AG04449 (cell line): ENCODE measurements at regions not wholly inside any gene's neighbourhood (a gene's known extent, or its start where the extent isn't known, plus 50 kb on each side); places are given as distances from the start of the nearest gene placed in this dataset.

Experiments used
- CTCF ChIA-PET: fragments of 350-600 bp; formaldehyde crosslinking; extraction: SDS; loops from one replicate; lab custom pipeline; 2021; ENCODE audit warnings: antibody characterized with exemption; lab: Yijun Ruan, JAX
- POLR2A ChIA-PET: fragments of 400-600, 350-600 bp; formaldehyde crosslinking; extraction: SDS; loops from one replicate; lab custom pipeline; 2020; ENCODE audit warnings: antibody characterized with exemption, inconsistent platforms; lab: Yijun Ruan, JAX
- DNase-seq: peaks from one replicate; pipeline ENCODE4 v3.0.0-alpha.2; 2010; ENCODE audit warnings: low read depth, low spot score
- H3K4me3 ChIP-seq: 2 replicates; pipeline ENCODE4 v1.5.1; 2011; ENCODE audit warnings: low read depth, mild to moderate bottlenecking, control low read depth, low read length
- TF ChIP-seq, protein P1 (sequence below): IDR thresholded peaks from one replicate; pipeline ENCODE4 v1.5.1; 2011; ENCODE audit warnings: mild to moderate bottlenecking, moderate library complexity, low read length, control low read depth, inconsistent platforms; ENCODE audit not compliant: insufficient read depth; ENCODE audit errors: missing control alignments

- peak overlapping the region; percentile 44 for H3K4me3 ChIP-seq
- no peak for DNase-seq
- POLR2A ChIA-PET: no interaction called here
- CTCF ChIA-PET: no interaction called here
- TF ChIP-seq, protein P1, sequence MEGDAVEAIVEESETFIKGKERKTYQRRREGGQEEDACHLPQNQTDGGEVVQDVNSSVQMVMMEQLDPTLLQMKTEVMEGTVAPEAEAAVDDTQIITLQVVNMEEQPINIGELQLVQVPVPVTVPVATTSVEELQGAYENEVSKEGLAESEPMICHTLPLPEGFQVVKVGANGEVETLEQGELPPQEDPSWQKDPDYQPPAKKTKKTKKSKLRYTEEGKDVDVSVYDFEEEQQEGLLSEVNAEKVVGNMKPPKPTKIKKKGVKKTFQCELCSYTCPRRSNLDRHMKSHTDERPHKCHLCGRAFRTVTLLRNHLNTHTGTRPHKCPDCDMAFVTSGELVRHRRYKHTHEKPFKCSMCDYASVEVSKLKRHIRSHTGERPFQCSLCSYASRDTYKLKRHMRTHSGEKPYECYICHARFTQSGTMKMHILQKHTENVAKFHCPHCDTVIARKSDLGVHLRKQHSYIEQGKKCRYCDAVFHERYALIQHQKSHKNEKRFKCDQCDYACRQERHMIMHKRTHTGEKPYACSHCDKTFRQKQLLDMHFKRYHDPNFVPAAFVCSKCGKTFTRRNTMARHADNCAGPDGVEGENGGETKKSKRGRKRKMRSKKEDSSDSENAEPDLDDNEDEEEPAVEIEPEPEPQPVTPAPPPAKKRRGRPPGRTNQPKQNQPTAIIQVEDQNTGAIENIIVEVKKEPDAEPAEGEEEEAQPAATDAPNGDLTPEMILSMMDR: no peak
Measured at GRCh38 chr18:34493099-34493544, 217.0 kb upstream of the DTNA start.

GRCh38 chr18:34493566-34494358 is 216.3 kb upstream of the DTNA start:
- no peak for DNase-seq
- H3K4me3 ChIP-seq: peak overlapping the region; percentile 44
- ChIA-PET CTCF (no interaction called here), POLR2A (no interaction called here)
- TF ChIP-seq, protein P1: no peak

GRCh38 chr18:34494359-34494696 is 215.8 kb upstream of the DTNA start:
- CTCF ChIA-PET: no interaction called here
- POLR2A ChIA-PET: no interaction called here
- TF ChIP-seq, protein P1: no peak
- no peak for DNase-seq
- no peak overlapping the region for H3K4me3 ChIP-seq

GRCh38 chr18:34495506-34495905 is 214.6 kb upstream of the DTNA start:
- TF ChIP-seq, protein P1: no peak
- CTCF ChIA-PET: no interaction called here
- no peak overlapping the region for H3K4me3 ChIP-seq
- POLR2A ChIA-PET: no interaction called here
- no peak for DNase-seq

- ChIA-PET CTCF (no interaction called here), POLR2A (no interaction called here)
- no peak overlapping the region for H3K4me3 ChIP-seq
- DNase-seq: no peak
- TF ChIP-seq, protein P1: no peak
Measured at GRCh38 chr18:34501553-34501952, 208.5 kb upstream of the DTNA start.

DNA sequence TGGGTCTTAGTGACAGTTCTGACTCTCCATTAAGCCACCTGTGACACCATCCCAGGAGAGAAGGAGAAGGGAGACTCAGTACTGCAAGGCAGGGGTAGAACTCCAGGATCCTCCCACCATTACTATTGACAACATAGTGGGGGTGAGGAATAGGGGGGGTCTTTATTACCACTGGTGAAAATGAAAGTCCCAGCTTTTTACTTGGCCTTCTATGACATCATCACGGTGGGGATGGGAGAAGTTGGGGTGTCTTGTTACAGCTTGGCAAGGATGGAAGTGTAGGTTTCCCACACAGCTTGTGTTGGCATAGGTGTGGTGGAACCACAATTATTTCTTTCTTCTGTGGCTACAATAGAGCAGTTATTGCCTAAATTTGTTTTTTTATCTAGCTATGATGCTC is 203.9 kb upstream of the DTNA start:
- CTCF ChIA-PET: no interaction called here
- TF ChIP-seq, protein P1: no peak
- no peak for DNase-seq
- no peak overlapping the region for H3K4me3 ChIP-seq
- POLR2A ChIA-PET: no interaction called here
